NT2/D1 (cell line): ENCODE measurements at regions not wholly inside any gene's neighbourhood (a gene's known extent, or its start where the extent isn't known, plus 50 kb on each side); places are given as distances from the start of the nearest gene placed in this dataset.

ENCODE experiments used
- DNase-seq: peaks from one replicate; pipeline ENCODE4 v3.0.0-alpha.2; 2011; ENCODE audit warnings: low read depth, low spot score
- H3K27me3 ChIP-seq: 2 replicates; pipeline ENCODE4 v1.6.0; 2011; ENCODE audit warnings: mild to moderate bottlenecking; ENCODE audit not compliant: insufficient read length, insufficient read depth
- H3K36me3 ChIP-seq: 2 replicates; pipeline ENCODE4 v1.6.1; 2011; ENCODE audit warnings: mild to moderate bottlenecking, low read length, mixed read lengths; ENCODE audit not compliant: insufficient read depth, insufficient read length
- H3K4me1 ChIP-seq: 2 replicates; pipeline ENCODE4 v1.5.1; 2011; ENCODE audit not compliant: insufficient read depth, insufficient read length
- H3K4me3 ChIP-seq: 2 replicates; pipeline ENCODE4 v1.5.1; 2011; ENCODE audit warnings: low read depth; ENCODE audit not compliant: insufficient read length
- H3K9ac ChIP-seq: 2 replicates; pipeline ENCODE4 v1.6.0; 2011; ENCODE audit warnings: low read depth; ENCODE audit not compliant: insufficient read length
- H3K9me3 ChIP-seq: 2 replicates; pipeline ENCODE4 v1.5.1; 2011; ENCODE audit warnings: mild to moderate bottlenecking, low read length; ENCODE audit not compliant: insufficient read depth
- SUZ12 ChIP-seq: IDR thresholded peaks from 2 replicates; pipeline ENCODE4 v1.6.1; 2011; ENCODE audit not compliant: insufficient read length, insufficient read depth; ENCODE audit errors: extremely low read depth
- YY1 ChIP-seq: IDR thresholded peaks from 2 replicates; pipeline ENCODE4 v1.6.1; 2011; ENCODE audit not compliant: insufficient read length, insufficient read depth
- ZNF274 ChIP-seq: IDR thresholded peaks from 2 replicates; pipeline ENCODE4 v1.6.1; 2011; ENCODE audit warnings: mild to moderate bottlenecking, low read depth, low read length

GRCh38 chr1:25067518-25068251 lies 137.6 kb upstream of the RUNX3 start:
- Histone ChIP-seq H3K36me3 (no peaks in the 10 kb centered on the region), H3K9me3 (no peaks in the 10 kb centered on the region), H3K27me3 (no peaks in the 10 kb centered on the region), H3K4me1 (peaks cover 20% of the 10 kb centered on the region), H3K9ac (no peak overlapping the region), H3K4me3 (no peak overlapping the region)
- no peak for TF ChIP-seq YY1
- TF ChIP-seq SUZ12, result no peak
- TF ChIP-seq ZNF274, result no peak
- DNase-seq, result no peak

DNA sequence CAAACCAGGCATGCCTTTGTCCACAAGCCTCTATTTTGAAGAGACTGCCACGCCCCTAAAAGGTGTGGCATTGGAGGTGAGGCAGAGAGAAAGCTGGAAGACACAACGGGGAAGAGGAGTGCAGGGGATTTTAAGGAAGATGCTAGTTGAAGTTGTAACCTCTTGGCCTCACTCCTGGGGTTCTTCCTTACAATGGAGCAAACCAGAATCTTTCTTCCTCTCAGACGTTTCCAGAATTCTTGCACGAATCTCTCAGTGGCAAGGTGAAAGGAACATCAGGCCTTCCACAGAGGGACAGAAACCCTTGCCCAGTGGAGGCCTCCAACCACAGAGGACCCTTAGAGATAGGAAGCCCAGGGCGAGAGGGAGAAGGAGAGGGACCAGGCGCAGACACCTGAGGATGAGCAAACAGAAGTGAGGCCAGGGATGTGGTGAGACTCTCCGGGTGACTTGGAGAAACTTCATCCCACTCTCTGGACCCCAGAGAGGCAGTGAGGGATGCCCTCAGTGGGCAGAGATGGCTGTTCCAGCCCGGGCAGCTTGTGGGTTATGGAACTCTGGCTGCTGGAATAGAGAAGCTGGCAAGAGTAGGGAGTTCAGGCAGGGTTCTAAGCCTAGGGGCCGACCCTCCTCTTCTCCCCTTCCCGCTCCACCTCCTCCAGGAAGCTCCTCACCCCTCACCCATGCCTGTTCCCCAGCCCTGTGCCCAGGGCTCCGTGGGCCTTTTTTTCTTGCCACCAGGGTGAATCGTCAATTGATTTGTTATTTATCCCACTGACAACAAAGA lies 136.8 kb upstream of the RUNX3 start:
- Histone ChIP-seq H3K27me3 (no peaks in the 10 kb centered on the region), H3K9me3 (no peaks in the 10 kb centered on the region), H3K4me3 (no peak overlapping the region), H3K4me1 (peaks cover 17% of the 10 kb centered on the region), H3K36me3 (no peaks in the 10 kb centered on the region), H3K9ac (peak overlapping the region; percentile 43)
- no peak for DNase-seq
- TF ChIP-seq ZNF274, result no peak
- TF ChIP-seq SUZ12, result no peak
- TF ChIP-seq YY1, result no peak

GRCh38 chr1:25066256-25066655 lies 136.2 kb upstream of the RUNX3 start:
- Histone ChIP-seq H3K27me3 (no peaks in the 10 kb centered on the region), H3K4me3 (no peak overlapping the region), H3K9ac (no peak overlapping the region), H3K36me3 (no peaks in the 10 kb centered on the region), H3K9me3 (no peaks in the 10 kb centered on the region), H3K4me1 (peaks cover 17% of the 10 kb centered on the region)
- no peak for DNase-seq
- TF ChIP-seq YY1 (no peak), SUZ12 (no peak), ZNF274 (no peak)

DNA sequence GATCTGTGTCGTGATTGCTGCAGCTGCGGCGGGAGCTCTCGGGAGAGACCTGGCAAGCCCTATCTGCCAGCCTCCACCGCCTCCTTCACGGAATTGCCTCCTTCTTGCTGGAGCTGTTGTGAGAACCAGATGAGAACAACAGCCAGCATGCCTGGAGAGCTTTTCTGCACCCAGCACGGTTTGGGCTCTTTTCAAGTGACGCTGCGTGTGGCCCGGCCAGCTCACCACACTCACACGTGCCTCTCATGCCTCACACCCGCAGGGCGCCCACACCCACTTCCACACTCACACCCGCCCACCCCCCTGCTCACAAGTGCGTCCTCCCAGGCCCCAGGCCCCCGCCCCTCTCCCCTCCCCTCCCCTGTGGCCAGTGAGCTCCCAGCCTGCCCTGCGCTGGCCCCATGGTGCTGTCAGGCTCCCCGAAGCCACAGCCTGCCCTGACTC lies 135.7 kb upstream of the RUNX3 start:
- TF ChIP-seq SUZ12, result no peak
- TF ChIP-seq YY1, result no peak
- no peak for TF ChIP-seq ZNF274
- Histone ChIP-seq H3K4me3 (no peak overlapping the region), H3K9ac (peak overlapping the region; percentile 12), H3K9me3 (no peaks in the 10 kb centered on the region), H3K27me3 (no peaks in the 10 kb centered on the region), H3K36me3 (no peaks in the 10 kb centered on the region), H3K4me1 (peaks cover 17% of the 10 kb centered on the region)
- no peak for DNase-seq

DNA sequence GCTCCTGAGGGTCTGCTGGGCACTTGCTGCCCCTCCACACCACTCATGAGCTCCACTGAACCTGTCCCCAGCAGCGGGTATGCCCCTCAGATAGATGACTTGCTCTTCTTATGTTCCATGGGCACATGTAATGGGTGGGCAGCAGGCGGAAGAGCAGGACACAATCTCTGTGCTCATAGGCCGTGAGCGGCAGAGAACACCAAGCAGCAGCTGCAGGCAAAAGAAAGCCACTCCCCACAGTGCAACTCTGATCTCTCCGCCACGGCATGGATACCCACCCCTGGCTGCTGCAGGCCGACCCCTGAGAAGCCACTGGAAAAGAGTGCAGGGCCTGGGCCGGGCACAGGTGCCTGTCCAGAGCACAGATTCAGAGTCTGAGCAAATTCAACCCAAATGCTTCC lies 135.2 kb upstream of the RUNX3 start:
- H3K9ac ChIP-seq, result no peak overlapping the region
- TF ChIP-seq YY1, result no peak
- TF ChIP-seq SUZ12, result no peak
- no peak for TF ChIP-seq ZNF274
- H3K9me3 ChIP-seq, result no peaks in the 10 kb centered on the region
- H3K4me3 ChIP-seq, result no peak overlapping the region
- H3K36me3 ChIP-seq, result no peaks in the 10 kb centered on the region
- peaks cover 17% of the 10 kb centered on the region for H3K4me1 ChIP-seq
- DNase-seq, result no peak
- no peaks in the 10 kb centered on the region for H3K27me3 ChIP-seq

DNA sequence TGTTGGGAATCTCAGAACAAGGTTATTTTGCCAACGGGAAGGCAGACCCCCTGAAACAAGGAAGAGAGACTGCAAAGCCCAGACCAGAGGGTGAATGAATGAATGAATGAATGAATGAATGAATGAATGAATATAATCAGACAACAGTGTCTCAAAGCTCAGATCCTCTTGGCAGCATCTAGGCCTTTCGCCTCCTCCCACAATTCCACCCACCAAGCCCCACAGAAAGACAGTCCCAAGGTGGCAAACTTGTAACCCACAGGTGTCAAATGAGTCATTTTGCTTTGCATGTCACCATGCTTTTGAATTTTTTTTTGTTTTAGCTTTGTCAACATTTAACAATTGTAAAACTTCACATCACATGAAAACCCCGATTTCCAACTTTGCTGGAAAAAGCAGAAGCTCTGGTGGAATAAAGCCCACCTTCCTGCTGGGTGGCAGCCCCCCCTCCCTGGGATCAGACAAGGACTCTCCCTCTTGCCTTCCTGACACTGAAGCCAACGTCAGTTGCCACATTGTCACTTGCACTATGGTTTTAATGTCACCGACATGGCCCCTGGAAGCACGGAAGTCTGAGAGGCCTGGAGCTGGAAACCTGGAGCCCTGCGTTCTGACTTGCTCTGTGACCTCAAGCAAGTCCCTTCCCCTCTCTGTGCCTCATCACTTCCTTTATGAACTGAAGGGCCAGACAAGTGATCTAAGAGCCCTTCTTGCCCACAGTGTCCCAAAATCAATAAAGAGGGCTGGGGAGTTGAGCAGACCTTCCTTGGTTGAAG lies 134.6 kb upstream of the RUNX3 start:
- TF ChIP-seq ZNF274, result no peak
- no peak for TF ChIP-seq SUZ12
- TF ChIP-seq YY1, result no peak
- no peaks in the 10 kb centered on the region for H3K9me3 ChIP-seq
- H3K4me1 ChIP-seq, result peaks cover 17% of the 10 kb centered on the region
- no peak overlapping the region for H3K4me3 ChIP-seq
- no peaks in the 10 kb centered on the region for H3K36me3 ChIP-seq
- no peaks in the 10 kb centered on the region for H3K27me3 ChIP-seq
- DNase-seq, result no peak
- no peak overlapping the region for H3K9ac ChIP-seq
